ENCODE measurements at regions not wholly inside any gene's neighbourhood (a gene's known extent, or its start where the extent isn't known, plus 50 kb on each side); places are given as distances from the start of the nearest gene placed in this dataset.

GRCh38 chr3:89971329-89971728, 863.9 kb downstream of the EPHA3 start:
- H3K36me3 ChIP-seq (ENCODE audit: insufficient read depth), result no peaks in the 10 kb centered on the region
- H2AFZ ChIP-seq (ENCODE audit: low read depth), result no peak overlapping the region
- no peak overlapping the region for H3K9ac ChIP-seq
- no peaks in the 10 kb centered on the region for H4K20me1 ChIP-seq (ENCODE audit: insufficient read depth)
- no peak for TF ChIP-seq CTCF (conservative IDR thresholded peaks at IDR 0.05; ENCODE audit: low read depth, low read length)
- no peak overlapping the region for H3K4me2 ChIP-seq
- H3K4me1 ChIP-seq (ENCODE audit: low read depth, poor library complexity, severe bottlenecking), result no peaks in the 10 kb centered on the region
- no peaks in the 10 kb centered on the region for H3K27me3 ChIP-seq (ENCODE audit: insufficient read depth, low read depth)
- H3K4me3 ChIP-seq (IDR thresholded peaks at IDR 0.05; ENCODE audit: insufficient read depth, low read depth, low read length), result no peak overlapping the region
- no peaks in the 10 kb centered on the region for H3K79me2 ChIP-seq (ENCODE audit: insufficient read depth, low read depth)
- no peak overlapping the region for H3K27ac ChIP-seq

GRCh38 chr3:89973156-89973555, 865.7 kb downstream of the EPHA3 start:
- Histone ChIP-seq H2AFZ (ENCODE audit: low read depth) (no peak overlapping the region), H3K4me3 (IDR thresholded peaks at IDR 0.05; ENCODE audit: insufficient read depth, low read depth, low read length) (no peak overlapping the region), H3K36me3 (ENCODE audit: insufficient read depth) (no peaks in the 10 kb centered on the region), H4K20me1 (ENCODE audit: insufficient read depth) (no peaks in the 10 kb centered on the region), H3K79me2 (ENCODE audit: insufficient read depth, low read depth) (no peaks in the 10 kb centered on the region), H3K4me2 (no peak overlapping the region), H3K27me3 (ENCODE audit: insufficient read depth, low read depth) (no peaks in the 10 kb centered on the region), H3K9ac (no peak overlapping the region), H3K4me1 (ENCODE audit: low read depth, poor library complexity, severe bottlenecking) (no peaks in the 10 kb centered on the region), H3K27ac (no peak overlapping the region)
- no peak for TF ChIP-seq CTCF (conservative IDR thresholded peaks at IDR 0.05; ENCODE audit: low read depth, low read length)

- no peak overlapping the region for H3K27ac ChIP-seq
- no peaks in the 10 kb centered on the region for H4K20me1 ChIP-seq (ENCODE audit: insufficient read depth)
- H3K4me1 ChIP-seq (ENCODE audit: low read depth, poor library complexity, severe bottlenecking), result no peaks in the 10 kb centered on the region
- no peak overlapping the region for H3K9ac ChIP-seq
- H3K4me2 ChIP-seq, result no peak overlapping the region
- no peaks in the 10 kb centered on the region for H3K36me3 ChIP-seq (ENCODE audit: insufficient read depth)
- no peaks in the 10 kb centered on the region for H3K79me2 ChIP-seq (ENCODE audit: insufficient read depth, low read depth)
- H3K4me3 ChIP-seq (IDR thresholded peaks at IDR 0.05; ENCODE audit: insufficient read depth, low read depth, low read length), result no peak overlapping the region
- no peak overlapping the region for H2AFZ ChIP-seq (ENCODE audit: low read depth)
- no peaks in the 10 kb centered on the region for H3K27me3 ChIP-seq (ENCODE audit: insufficient read depth, low read depth)
- TF ChIP-seq CTCF (conservative IDR thresholded peaks at IDR 0.05; ENCODE audit: low read depth, low read length), result no peak
Observed at GRCh38 chr3:89974903-89975519, 867.6 kb downstream of the EPHA3 start.

GRCh38 chr3:89983449-89983848, 876.0 kb downstream of the EPHA3 start:
- no peaks in the 10 kb centered on the region for H3K27me3 ChIP-seq (ENCODE audit: insufficient read depth, low read depth)
- no peaks in the 10 kb centered on the region for H3K4me1 ChIP-seq (ENCODE audit: low read depth, poor library complexity, severe bottlenecking)
- H3K4me2 ChIP-seq, result no peak overlapping the region
- no peaks in the 10 kb centered on the region for H3K79me2 ChIP-seq (ENCODE audit: insufficient read depth, low read depth)
- no peak overlapping the region for H3K27ac ChIP-seq
- TF ChIP-seq CTCF (conservative IDR thresholded peaks at IDR 0.05; ENCODE audit: low read depth, low read length), result no peak
- no peak overlapping the region for H3K9ac ChIP-seq
- no peaks in the 10 kb centered on the region for H3K36me3 ChIP-seq (ENCODE audit: insufficient read depth)
- no peaks in the 10 kb centered on the region for H4K20me1 ChIP-seq (ENCODE audit: insufficient read depth)
- H3K4me3 ChIP-seq (IDR thresholded peaks at IDR 0.05; ENCODE audit: insufficient read depth, low read depth, low read length), result no peak overlapping the region
- H2AFZ ChIP-seq (ENCODE audit: low read depth), result no peak overlapping the region

All from KMS-11 (cell line).